OCI-LY7 (cell line): ENCODE measurements at regions not wholly inside any gene's neighbourhood (a gene's known extent, or its start where the extent isn't known, plus 50 kb on each side); places are given as distances from the start of the nearest gene placed in this dataset.

Source experiments
- EZH2phosphoT487 ChIP-seq: fragments of 200-600 bp; sonication (generic); IDR thresholded peaks from 2 replicates; pipeline ENCODE4 v1.6.1; 2018; ENCODE audit warnings: low read depth, borderline replicate concordance, mild to moderate bottlenecking, mixed run types, antibody characterized with exemption, low read length, moderate library complexity, mixed read lengths
- TF ChIP-seq, protein P1 (sequence below): fragments of 200-600 bp; sonication (generic); conservative IDR thresholded peaks from 2 replicates; pipeline ENCODE4 v1.5.1; 2014; ENCODE audit warnings: mild to moderate bottlenecking, antibody characterized with exemption, low read length, moderate library complexity, mixed read lengths

DNA sequence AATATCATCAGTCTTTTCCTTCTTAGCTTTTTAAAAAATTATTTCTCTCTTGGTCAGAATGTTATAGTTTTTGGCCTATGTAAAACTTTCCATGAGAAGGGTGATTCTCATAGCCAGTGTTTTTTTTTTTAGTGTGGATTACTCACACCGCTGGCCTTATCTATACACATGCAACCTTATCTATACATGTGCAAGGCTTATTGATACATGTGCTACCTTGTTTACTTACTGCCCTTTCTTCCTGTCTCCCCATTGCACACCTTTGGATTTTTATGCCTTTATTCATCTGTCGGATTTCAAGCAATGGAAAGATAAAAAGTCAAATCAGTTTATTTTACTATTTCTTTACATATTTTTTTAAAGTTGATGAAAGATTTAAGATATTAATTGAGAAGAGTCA lies 660.0 kb upstream of the FZD8 start:
- TF ChIP-seq, protein P1, sequence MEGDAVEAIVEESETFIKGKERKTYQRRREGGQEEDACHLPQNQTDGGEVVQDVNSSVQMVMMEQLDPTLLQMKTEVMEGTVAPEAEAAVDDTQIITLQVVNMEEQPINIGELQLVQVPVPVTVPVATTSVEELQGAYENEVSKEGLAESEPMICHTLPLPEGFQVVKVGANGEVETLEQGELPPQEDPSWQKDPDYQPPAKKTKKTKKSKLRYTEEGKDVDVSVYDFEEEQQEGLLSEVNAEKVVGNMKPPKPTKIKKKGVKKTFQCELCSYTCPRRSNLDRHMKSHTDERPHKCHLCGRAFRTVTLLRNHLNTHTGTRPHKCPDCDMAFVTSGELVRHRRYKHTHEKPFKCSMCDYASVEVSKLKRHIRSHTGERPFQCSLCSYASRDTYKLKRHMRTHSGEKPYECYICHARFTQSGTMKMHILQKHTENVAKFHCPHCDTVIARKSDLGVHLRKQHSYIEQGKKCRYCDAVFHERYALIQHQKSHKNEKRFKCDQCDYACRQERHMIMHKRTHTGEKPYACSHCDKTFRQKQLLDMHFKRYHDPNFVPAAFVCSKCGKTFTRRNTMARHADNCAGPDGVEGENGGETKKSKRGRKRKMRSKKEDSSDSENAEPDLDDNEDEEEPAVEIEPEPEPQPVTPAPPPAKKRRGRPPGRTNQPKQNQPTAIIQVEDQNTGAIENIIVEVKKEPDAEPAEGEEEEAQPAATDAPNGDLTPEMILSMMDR = no peak
- TF ChIP-seq EZH2phosphoT487 = no peak
